Panc1 (cell line): ENCODE measurements at regions not wholly inside any gene's neighbourhood (a gene's known extent, or its start where the extent isn't known, plus 50 kb on each side); places are given as distances from the start of the nearest gene placed in this dataset.

ENCODE experiments used
- ATAC-seq: fragments of 200-7000 bp; cut with Tn5 transposase; 2 replicates; pipeline ENCODE4 v1.9.1; 2020; ENCODE audit warnings: mild to moderate bottlenecking, moderate library complexity
- BruUV-seq: library from RNA; stranded (reverse); fragments of 400-500 nt; replicated peaks from 2 replicates; lab custom pipeline; 2021; lab: Mats Ljungman, UMichigan
- CTCF ChIA-PET: fragments of 300-600 bp; sonication (Branson Sonifier 250); formaldehyde crosslinking; loops from one replicate; lab custom pipeline; 2022; ENCODE audit warnings: antibody characterized with exemption; lab: Charles Lee
- POLR2A ChIA-PET: fragments of 300-600 bp; sonication (Branson Sonifier 250); formaldehyde crosslinking; loops from one replicate; lab custom pipeline; 2022; ENCODE audit warnings: antibody characterized with exemption; lab: Charles Lee
- DNase-seq: peaks from one replicate; pipeline ENCODE4 v3.0.0-alpha.2; 2010; ENCODE audit warnings: low read depth, low spot score
- H3K27ac ChIP-seq: 2 replicates; pipeline ENCODE4 v1.5.1; 2011; ENCODE audit warnings: mild to moderate bottlenecking, low read length, inconsistent platforms
- H3K27me3 ChIP-seq: fragments of 200-500 bp; sonication (Bioruptor generic); 2 replicates; pipeline ENCODE4 v1.6.0; 2014; ENCODE audit warnings: low read length, inconsistent platforms; ENCODE audit not compliant: control insufficient read depth, insufficient read depth
- H3K36me3 ChIP-seq: fragments of 200-500 bp; sonication (Bioruptor generic); 2 replicates; pipeline ENCODE4 v1.5.1; 2014; ENCODE audit warnings: inconsistent platforms, mild to moderate bottlenecking, low read length, moderate library complexity; ENCODE audit not compliant: control insufficient read depth, insufficient read depth
- H3K4me1 ChIP-seq: 2 replicates; pipeline ENCODE4 v1.5.1; 2011; ENCODE audit warnings: inconsistent platforms, mild to moderate bottlenecking, low read length, moderate library complexity; ENCODE audit not compliant: control insufficient read depth, insufficient read depth
- H3K4me3 ChIP-seq, 2 experiments: 2 replicates each; pipeline ENCODE4 v1.5.1; 2011 to 2012; ENCODE audit warnings: low read depth in 2 of 2, low read length in 2 of 2, mild to moderate bottlenecking in 2 of 2, inconsistent platforms in 1 of 2, moderate library complexity in 1 of 2
- H3K9me3 ChIP-seq: fragments of 200-500 bp; sonication (Bioruptor generic); 2 replicates; pipeline ENCODE4 v1.5.1; 2014; ENCODE audit warnings: low read depth, mild to moderate bottlenecking, inconsistent platforms, low read length, moderate library complexity; ENCODE audit not compliant: control insufficient read depth, insufficient read depth
- POLR2AphosphoS5 ChIP-seq: IDR thresholded peaks from 2 replicates; pipeline ENCODE4 v1.6.1; 2012; ENCODE audit warnings: mild to moderate bottlenecking, low read depth, low read length, moderate library complexity
- SIN3A ChIP-seq: IDR thresholded peaks from 2 replicates; pipeline ENCODE4 v1.6.1; 2012; ENCODE audit warnings: low read depth, mild to moderate bottlenecking, low read length, moderate library complexity, borderline replicate concordance; ENCODE audit not compliant: insufficient read depth
- TCF7L2 ChIP-seq: IDR thresholded peaks from 2 replicates; pipeline ENCODE4 v1.6.1; 2011; ENCODE audit warnings: mild to moderate bottlenecking, low read depth, low read length, inconsistent platforms
- in situ Hi-C: cut with HindIII; loops from 2 replicates; pipeline ENCODE4 v1.10.0; 2016; ENCODE audit warnings: low sequenced_read_pairs, low pct_unique_long_range_greater_than_20kb
- intact Hi-C: fragments of 100-400 bp; cut with micrococcal nuclease; formaldehyde crosslinking; loops from one replicate; pipeline ENCODE4 v1.10.0; 2022; ENCODE audit not compliant: unreplicated experiment
- TF ChIP-seq, protein P1 (sequence below), 2 experiments: IDR thresholded peaks; 2 replicates each; pipeline ENCODE4 v1.6.1; 2011 to 2012; ENCODE audit warnings: low read depth in 2 of 2, control low read depth in 1 of 2, low read length in 1 of 2, mild to moderate bottlenecking in 1 of 2, moderate library complexity in 1 of 2; ENCODE audit not compliant: insufficient read depth in 1 of 2
- TF ChIP-seq, protein P2 (sequence below): fragments of 450-650 bp; IDR thresholded peaks from 2 replicates; pipeline ENCODE4 v1.5.1; 2017; ENCODE audit warnings: mild to moderate bottlenecking

DNA sequence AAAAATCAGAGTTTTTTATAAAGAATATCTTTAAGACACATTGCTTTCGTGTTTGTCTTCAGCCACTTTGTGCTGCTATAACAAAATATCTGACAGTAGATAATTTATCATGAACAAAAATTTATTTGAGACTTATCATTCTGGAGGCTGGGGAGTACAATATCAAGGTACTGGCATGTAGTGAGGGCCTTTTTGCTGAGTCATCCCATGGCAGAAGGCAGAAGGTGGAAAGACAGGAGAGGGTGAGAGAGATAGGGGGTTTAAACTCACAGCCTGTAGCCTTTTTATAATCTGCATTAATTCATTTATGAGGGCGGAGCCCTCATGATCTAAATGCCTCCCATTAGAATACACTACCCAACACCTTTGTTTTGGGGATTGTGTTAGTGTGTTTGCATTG is 431.2 kb upstream of the FAM47C start:
- POLR2A ChIA-PET = no interaction called here
- in situ Hi-C loops (no loop called here), intact Hi-C loops (no loop called here)
- Histone ChIP-seq H3K27me3 (no peaks in the 10 kb centered on the region), H3K4me3 (no peak overlapping the region), H3K27ac (no peak overlapping the region), H3K9me3 (no peaks in the 10 kb centered on the region), H3K36me3 (no peaks in the 10 kb centered on the region), H3K4me1 (no peaks in the 10 kb centered on the region)
- no TSS peak for BruUV-seq
- CTCF ChIA-PET = no interaction called here
- no peak for DNase-seq
- ATAC-seq = no peak
- TF ChIP-seq, protein P1, sequence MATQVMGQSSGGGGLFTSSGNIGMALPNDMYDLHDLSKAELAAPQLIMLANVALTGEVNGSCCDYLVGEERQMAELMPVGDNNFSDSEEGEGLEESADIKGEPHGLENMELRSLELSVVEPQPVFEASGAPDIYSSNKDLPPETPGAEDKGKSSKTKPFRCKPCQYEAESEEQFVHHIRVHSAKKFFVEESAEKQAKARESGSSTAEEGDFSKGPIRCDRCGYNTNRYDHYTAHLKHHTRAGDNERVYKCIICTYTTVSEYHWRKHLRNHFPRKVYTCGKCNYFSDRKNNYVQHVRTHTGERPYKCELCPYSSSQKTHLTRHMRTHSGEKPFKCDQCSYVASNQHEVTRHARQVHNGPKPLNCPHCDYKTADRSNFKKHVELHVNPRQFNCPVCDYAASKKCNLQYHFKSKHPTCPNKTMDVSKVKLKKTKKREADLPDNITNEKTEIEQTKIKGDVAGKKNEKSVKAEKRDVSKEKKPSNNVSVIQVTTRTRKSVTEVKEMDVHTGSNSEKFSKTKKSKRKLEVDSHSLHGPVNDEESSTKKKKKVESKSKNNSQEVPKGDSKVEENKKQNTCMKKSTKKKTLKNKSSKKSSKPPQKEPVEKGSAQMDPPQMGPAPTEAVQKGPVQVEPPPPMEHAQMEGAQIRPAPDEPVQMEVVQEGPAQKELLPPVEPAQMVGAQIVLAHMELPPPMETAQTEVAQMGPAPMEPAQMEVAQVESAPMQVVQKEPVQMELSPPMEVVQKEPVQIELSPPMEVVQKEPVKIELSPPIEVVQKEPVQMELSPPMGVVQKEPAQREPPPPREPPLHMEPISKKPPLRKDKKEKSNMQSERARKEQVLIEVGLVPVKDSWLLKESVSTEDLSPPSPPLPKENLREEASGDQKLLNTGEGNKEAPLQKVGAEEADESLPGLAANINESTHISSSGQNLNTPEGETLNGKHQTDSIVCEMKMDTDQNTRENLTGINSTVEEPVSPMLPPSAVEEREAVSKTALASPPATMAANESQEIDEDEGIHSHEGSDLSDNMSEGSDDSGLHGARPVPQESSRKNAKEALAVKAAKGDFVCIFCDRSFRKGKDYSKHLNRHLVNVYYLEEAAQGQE (IDR thresholded peaks at IDR 0.05; ENCODE audit: insufficient read depth in 1 of 2, low read depth in 2 of 2, low read length in 1 of 2) = no peak
- TF ChIP-seq POLR2AphosphoS5 (no peak), TCF7L2 (no peak), SIN3A (no peak)

DNA sequence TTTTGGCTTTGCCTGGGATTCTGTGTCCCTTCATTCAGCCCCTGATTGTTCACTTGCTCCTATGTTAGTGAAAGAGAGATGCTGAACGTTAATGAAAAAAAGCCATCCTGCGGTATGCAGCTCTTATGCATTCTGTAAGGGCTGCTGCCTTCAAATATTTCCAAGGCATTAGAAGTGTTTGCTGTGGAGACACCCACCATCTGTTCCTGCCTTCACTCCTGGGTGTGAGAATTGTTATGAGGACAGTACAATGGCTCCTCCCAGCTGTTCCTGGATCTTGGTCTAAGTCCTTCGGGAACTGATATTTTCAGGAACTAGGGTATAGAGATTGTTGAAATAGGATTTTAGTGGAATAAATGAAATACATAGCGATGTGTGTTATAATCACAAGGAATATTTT is 427.1 kb upstream of the FAM47C start:
- Histone ChIP-seq H3K27me3 (no peaks in the 10 kb centered on the region), H3K36me3 (no peaks in the 10 kb centered on the region), H3K27ac (no peak overlapping the region), H3K4me1 (no peaks in the 10 kb centered on the region), H3K4me3 (no peak overlapping the region), H3K9me3 (no peaks in the 10 kb centered on the region)
- ChIA-PET POLR2A (no interaction called here), CTCF (no interaction called here)
- TF ChIP-seq, protein P2, sequence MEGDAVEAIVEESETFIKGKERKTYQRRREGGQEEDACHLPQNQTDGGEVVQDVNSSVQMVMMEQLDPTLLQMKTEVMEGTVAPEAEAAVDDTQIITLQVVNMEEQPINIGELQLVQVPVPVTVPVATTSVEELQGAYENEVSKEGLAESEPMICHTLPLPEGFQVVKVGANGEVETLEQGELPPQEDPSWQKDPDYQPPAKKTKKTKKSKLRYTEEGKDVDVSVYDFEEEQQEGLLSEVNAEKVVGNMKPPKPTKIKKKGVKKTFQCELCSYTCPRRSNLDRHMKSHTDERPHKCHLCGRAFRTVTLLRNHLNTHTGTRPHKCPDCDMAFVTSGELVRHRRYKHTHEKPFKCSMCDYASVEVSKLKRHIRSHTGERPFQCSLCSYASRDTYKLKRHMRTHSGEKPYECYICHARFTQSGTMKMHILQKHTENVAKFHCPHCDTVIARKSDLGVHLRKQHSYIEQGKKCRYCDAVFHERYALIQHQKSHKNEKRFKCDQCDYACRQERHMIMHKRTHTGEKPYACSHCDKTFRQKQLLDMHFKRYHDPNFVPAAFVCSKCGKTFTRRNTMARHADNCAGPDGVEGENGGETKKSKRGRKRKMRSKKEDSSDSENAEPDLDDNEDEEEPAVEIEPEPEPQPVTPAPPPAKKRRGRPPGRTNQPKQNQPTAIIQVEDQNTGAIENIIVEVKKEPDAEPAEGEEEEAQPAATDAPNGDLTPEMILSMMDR = no peak
- intact Hi-C loops (no loop called here), in situ Hi-C loops (no loop called here)
- BruUV-seq = no TSS peak
- DNase-seq (no peak), ATAC-seq (no peak)

DNA sequence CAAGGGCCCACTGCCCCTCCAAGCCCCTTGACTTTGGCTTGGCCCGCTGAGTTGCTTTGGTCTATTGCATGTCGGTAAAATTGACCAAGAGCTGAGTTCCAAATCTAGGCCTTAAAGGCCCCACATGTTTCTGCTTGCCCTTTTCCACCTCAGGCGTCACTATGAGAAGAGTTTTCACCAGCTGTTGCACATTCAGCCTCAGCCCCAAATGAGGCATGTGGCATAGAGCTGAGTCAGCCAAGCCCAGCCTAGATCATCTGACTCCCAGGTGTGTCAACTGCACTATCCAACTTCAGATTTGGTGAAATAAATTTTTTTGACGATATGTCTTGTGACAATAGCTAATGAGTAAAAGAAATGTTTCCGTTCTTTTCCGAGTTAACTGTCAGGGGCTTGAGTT is 424.5 kb upstream of the FAM47C start:
- no TSS peak for BruUV-seq
- H3K4me3 ChIP-seq = no peak overlapping the region
- in situ Hi-C loops = no loop called here
- H3K36me3 ChIP-seq = no peaks in the 10 kb centered on the region
- DNase-seq (no peak), ATAC-seq (no peak)
- ChIA-PET CTCF (no interaction called here), POLR2A (no interaction called here)
- TF ChIP-seq, protein P1 (IDR thresholded peaks at IDR 0.05; ENCODE audit: insufficient read depth in 1 of 2, low read depth in 2 of 2, low read length in 1 of 2) = no peak
- TF ChIP-seq, protein P2 = no peak
- TF ChIP-seq SIN3A (no peak), TCF7L2 (no peak), POLR2AphosphoS5 (no peak)
- no peak overlapping the region for H3K27ac ChIP-seq
- no peaks in the 10 kb centered on the region for H3K27me3 ChIP-seq
- H3K4me1 ChIP-seq = no peaks in the 10 kb centered on the region
- intact Hi-C loops = no loop called here
- no peaks in the 10 kb centered on the region for H3K9me3 ChIP-seq
